GM12872 (cell line): ENCODE measurements at regions not wholly inside any gene's neighbourhood (a gene's known extent, or its start where the extent isn't known, plus 50 kb on each side); places are given as distances from the start of the nearest gene placed in this dataset.

ENCODE experiments used
- TF ChIP-seq, protein P1 (sequence below): IDR thresholded peaks from 3 replicates; pipeline ENCODE4 v1.5.1; 2011; ENCODE audit warnings: low read depth, mild to moderate bottlenecking, low read length, moderate library complexity; ENCODE audit not compliant: insufficient read depth

DNA sequence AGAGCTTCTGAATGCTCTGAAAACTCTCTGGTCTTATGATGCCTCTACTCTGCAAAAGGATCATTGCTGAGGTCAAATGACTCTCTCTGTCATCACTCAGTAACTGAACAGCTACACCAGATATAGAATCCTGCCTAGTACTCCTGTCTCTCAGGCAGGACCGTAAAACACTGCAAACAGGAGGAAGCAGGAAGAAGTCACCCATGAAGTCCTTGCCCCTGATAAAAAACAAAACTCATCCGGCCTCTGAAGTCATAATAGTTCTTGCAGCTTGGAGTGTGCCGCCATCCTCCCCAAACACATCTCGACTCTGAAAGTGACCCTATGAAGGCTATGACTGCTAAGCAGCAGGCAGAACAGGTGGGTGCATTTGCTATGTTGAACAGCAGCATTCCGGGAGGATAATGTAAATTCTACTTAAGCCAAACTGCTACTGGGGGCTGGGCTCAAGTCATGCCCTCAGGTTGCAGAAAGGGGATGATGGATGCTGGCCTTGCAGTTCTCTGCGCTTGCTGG, 81.9 kb upstream of the FAM169A start:
- TF ChIP-seq, protein P1, sequence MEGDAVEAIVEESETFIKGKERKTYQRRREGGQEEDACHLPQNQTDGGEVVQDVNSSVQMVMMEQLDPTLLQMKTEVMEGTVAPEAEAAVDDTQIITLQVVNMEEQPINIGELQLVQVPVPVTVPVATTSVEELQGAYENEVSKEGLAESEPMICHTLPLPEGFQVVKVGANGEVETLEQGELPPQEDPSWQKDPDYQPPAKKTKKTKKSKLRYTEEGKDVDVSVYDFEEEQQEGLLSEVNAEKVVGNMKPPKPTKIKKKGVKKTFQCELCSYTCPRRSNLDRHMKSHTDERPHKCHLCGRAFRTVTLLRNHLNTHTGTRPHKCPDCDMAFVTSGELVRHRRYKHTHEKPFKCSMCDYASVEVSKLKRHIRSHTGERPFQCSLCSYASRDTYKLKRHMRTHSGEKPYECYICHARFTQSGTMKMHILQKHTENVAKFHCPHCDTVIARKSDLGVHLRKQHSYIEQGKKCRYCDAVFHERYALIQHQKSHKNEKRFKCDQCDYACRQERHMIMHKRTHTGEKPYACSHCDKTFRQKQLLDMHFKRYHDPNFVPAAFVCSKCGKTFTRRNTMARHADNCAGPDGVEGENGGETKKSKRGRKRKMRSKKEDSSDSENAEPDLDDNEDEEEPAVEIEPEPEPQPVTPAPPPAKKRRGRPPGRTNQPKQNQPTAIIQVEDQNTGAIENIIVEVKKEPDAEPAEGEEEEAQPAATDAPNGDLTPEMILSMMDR: no peak

DNA sequence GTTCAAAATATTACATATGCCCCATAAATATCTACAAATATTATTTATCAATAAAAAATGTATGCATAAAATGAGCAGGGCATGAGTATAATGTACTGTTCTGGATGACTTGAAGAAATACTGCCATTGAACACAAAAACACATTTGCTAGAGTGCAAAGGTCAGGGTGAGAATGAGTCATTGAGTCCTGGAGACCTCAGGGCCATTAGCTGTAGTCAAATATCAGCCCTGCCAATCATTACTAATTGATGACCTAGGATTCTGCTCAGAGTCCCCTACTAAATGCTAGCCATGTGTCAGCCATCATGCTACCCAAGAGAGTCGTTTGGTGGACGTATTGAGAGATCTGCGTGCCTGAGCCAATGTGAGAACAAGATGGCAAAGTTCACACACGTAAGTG, 80.3 kb upstream of the FAM169A start:
- TF ChIP-seq, protein P1: no peak

DNA sequence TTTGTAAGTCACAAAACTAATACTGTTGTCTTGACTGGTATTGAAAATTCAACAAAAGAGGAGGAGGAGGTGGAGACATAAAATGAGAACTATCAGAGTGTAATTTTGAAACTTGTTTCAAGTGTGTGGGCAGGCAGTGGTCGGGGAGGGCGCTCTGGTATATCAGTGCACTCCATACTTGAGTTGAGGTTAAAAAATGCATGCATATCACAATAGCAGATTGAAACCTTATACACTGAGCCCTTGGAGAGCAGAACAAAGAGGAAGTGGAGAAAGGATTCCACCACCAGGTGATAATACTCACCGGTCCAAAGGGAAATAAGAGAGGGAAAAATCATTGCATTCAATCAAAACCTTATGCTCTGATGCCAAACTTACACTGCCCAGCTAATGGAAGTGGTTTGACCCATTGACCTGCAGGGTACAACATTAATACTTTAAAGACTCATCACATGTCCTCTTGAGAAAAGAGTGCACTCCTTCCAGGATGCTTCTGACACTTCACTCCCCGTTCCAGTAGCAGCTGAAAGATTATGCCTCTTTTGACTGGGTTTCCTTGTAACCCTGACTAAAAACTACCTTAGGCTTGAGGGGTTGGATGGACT, 79.5 kb upstream of the FAM169A start:
- TF ChIP-seq, protein P1: no peak

DNA sequence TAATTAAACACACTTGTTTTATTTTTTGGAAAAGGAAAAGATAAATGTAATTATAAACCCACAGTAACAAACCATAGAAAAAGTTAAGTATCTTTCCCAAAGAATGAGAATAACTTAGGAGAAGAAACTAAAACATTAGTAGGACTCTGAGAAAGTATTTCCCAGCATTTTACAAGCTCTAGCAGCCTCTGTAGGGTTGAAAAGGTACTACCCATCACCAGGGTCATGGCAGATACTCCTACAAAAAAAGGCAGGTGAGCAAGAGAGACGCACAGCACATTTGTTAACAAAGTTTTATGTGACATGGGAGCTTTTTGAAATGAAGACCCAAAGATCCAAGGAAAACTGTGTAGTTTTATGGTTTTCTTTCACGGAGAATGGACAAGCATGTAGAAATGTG, 77.7 kb upstream of the FAM169A start:
- TF ChIP-seq, protein P1: peak; percentile 27; the same call in 2 of the 3 replicates

DNA sequence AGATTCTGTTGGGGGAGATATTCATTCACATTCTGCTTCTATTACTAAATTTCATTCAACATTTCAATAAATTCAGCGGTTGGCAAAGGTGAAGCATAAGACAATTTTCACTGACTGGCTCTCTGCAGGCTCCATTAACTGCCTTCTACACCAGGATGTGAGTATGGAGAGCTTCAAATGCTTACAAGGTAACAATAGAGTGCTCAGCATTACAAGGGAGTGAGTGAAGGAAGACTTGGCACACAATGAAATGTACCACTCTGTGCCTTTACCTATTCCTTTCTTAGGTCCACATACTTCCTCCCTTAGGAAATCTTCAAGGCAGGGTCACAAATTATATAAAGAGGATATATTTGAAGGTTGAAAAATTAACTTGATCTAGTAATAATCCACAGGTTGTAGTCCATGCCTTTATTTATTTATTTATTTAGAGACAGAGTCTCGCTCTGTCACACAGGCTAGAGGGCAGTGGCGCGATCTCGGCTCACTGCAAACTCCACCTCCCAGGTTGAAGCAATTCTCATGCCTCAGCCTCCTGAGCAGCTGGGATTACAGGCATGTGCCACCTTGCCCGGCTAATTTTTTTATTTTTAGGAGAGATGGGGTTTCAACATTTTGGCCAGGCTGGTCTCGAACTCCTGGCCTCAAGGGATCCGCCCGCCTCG, 76.6 kb upstream of the FAM169A start:
- TF ChIP-seq, protein P1: no peak

DNA sequence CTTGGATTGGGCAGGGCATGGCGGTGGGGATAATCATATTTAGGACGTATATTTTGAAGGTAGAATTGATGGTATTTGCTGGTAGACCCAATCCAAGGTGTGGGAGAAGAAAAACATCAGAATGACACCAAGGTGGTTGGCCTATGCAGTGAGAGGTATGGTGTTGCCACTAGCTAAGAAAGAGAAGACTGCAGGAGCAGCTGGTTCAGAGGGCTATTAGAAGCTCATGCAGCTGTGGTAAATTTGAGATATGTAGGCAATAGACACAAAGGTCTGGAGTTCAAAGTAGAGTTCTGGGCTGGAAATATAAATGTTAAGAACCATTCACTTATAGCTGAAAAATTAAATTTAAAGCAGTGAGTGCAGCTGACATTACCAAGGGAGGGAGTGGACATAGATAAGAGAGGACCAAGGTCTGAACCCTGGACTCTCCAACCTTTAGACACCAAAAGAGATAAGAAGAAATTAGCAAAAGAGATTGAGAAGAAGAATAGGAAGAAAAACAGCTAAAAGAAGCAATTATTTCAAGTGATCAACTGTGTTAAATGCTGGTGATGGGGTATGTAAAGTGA, 74.7 kb upstream of the FAM169A start:
- TF ChIP-seq, protein P1: no peak

DNA sequence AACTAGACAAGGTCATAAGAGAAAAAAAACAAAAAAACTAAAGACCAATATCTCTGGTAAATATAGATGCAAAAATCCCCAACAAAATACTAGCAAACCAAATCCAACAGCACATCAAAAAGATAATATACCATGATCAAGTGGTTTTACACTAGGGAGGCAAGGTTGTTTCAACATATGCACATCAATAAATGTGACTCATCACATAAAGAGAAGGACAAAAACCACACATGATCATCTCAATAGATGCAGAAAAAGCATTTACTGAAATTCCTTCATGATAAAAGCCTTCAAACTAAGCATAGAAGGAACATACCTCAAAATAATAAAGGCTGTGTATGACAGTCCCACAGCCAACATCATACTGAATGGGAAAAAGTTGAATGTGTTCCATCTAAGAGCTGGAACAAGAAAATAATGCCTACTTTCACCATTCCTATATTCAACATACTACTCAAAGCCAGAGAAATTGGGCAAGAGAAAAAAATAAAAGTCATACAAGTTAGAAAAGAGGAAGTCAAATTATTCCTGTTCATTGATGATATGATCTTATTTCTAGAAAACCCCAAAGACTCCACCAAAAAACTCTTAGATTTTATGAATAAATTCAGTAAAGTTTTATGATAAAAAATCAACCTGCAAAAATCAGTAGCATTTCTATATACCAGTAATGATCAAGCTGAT, 72.2 kb upstream of the FAM169A start:
- TF ChIP-seq, protein P1: no peak
